GM21360 (cell line): ENCODE measurements at regions not wholly inside any gene's neighbourhood (a gene's known extent, or its start where the extent isn't known, plus 50 kb on each side); places are given as distances from the start of the nearest gene placed in this dataset.

Experiments
- ATAC-seq: cut with Tn5 transposase; IDR thresholded peaks from one replicate; pipeline ENCODE4 v1.9.1; 2021; ENCODE audit warnings: mild to moderate bottlenecking, moderate library complexity; ENCODE audit not compliant: unreplicated experiment

- no peak for ATAC-seq
These were observed 392.0 kb upstream of the KIRREL3 start for GRCh38 chr11:127392575-127392974.

- no peak for ATAC-seq
These were observed 389.9 kb upstream of the KIRREL3 start for GRCh38 chr11:127390465-127390864.

- ATAC-seq = no peak
These were observed 384.5 kb upstream of the KIRREL3 start for GRCh38 chr11:127385071-127385470.

GRCh38 chr11:127383026-127383425 lies 382.5 kb upstream of the KIRREL3 start:
- no peak for ATAC-seq

- no peak for ATAC-seq
These were observed 380.7 kb upstream of the KIRREL3 start for GRCh38 chr11:127381247-127381646.

- ATAC-seq = no peak
These were observed 379.1 kb upstream of the KIRREL3 start for GRCh38 chr11:127379686-127380085.

GRCh38 chr11:127376301-127376700 lies 375.7 kb upstream of the KIRREL3 start:
- ATAC-seq = no peak

- no peak for ATAC-seq
These were observed 368.8 kb upstream of the KIRREL3 start for GRCh38 chr11:127369356-127369755.

GRCh38 chr11:127362754-127363308 lies 362.3 kb upstream of the KIRREL3 start:
- ATAC-seq = no peak

- no peak for ATAC-seq
These were observed 357.6 kb upstream of the KIRREL3 start for GRCh38 chr11:127358160-127358559.

- no peak for ATAC-seq
These were observed 349.9 kb upstream of the KIRREL3 start for GRCh38 chr11:127350476-127350875.

- ATAC-seq = no peak
These were observed 345.4 kb upstream of the KIRREL3 start for GRCh38 chr11:127345819-127346459.

- no peak for ATAC-seq
These were observed 339.9 kb upstream of the KIRREL3 start for GRCh38 chr11:127340438-127340837.

- no peak for ATAC-seq
These were observed 338.8 kb upstream of the KIRREL3 start for GRCh38 chr11:127339376-127339775.

GRCh38 chr11:127338380-127339259 lies 338.1 kb upstream of the KIRREL3 start:
- ATAC-seq = no peak

- ATAC-seq = no peak
These were observed 333.9 kb upstream of the KIRREL3 start for GRCh38 chr11:127334466-127334865.

GRCh38 chr11:127332896-127333295 lies 332.3 kb upstream of the KIRREL3 start:
- ATAC-seq = no peak

- ATAC-seq = no peak
These were observed 329.5 kb upstream of the KIRREL3 start for GRCh38 chr11:127330044-127330443.

- ATAC-seq = no peak
These were observed 307.7 kb upstream of the KIRREL3 start for GRCh38 chr11:127308291-127308690.

- no peak for ATAC-seq
These were observed 307.1 kb upstream of the KIRREL3 start for GRCh38 chr11:127307700-127308099.

- no peak for ATAC-seq
These were observed 304.1 kb upstream of the KIRREL3 start for GRCh38 chr11:127304634-127305033.

- no peak for ATAC-seq
These were observed 288.4 kb upstream of the KIRREL3 start for GRCh38 chr11:127288926-127289325.
